HEK293 (cell line): ENCODE measurements at regions not wholly inside any gene's neighbourhood (a gene's known extent, or its start where the extent isn't known, plus 50 kb on each side); places are given as distances from the start of the nearest gene placed in this dataset.

ENCODE experiments used
- CTCF ChIA-PET: fragments of 350-600 bp; formaldehyde crosslinking; extraction: SDS; loops from one replicate; lab custom pipeline; 2021; ENCODE audit warnings: antibody characterized with exemption; lab: Yijun Ruan, JAX
- POLR2A ChIA-PET: fragments of 300-600 bp; formaldehyde crosslinking; extraction: SDS; loops from one replicate; lab custom pipeline; 2020; ENCODE audit warnings: antibody characterized with exemption, inconsistent platforms; lab: Yijun Ruan, JAX
- H3K27ac ChIP-seq: fragments of 200-500 bp; sonication (Bioruptor generic); 2 replicates; pipeline ENCODE4 v1.5.1; 2014; ENCODE audit warnings: low read depth, low read length, control low read depth, inconsistent platforms; ENCODE audit errors: extremely low read depth
- H3K36me3 ChIP-seq, 2 experiments: fragments of 200-500 bp in 1 of 2; sonication (Bioruptor generic) in 1 of 2; 1 replicate in 1 of 2; 2 replicates in 1 of 2; pipeline ENCODE4 v1.5.1; 2014 to 2017; ENCODE audit warnings: inconsistent platforms in 2 of 2, low read length in 2 of 2; ENCODE audit not compliant: control insufficient read depth in 2 of 2, insufficient read depth in 1 of 2
- H3K4me1 ChIP-seq: fragments of 200-500 bp; sonication (Bioruptor generic); 2 replicates; pipeline ENCODE4 v1.5.1; 2014; ENCODE audit warnings: mild to moderate bottlenecking, low read length, inconsistent platforms; ENCODE audit not compliant: control insufficient read depth, insufficient read depth
- H3K4me3 ChIP-seq: 2 replicates; pipeline ENCODE4 v1.5.1; 2011; ENCODE audit warnings: low read depth, mild to moderate bottlenecking, control low read depth, low read length, moderate library complexity
- H3K9me3 ChIP-seq: fragments of 200-500 bp; sonication (Bioruptor generic); 2 replicates; pipeline ENCODE4 v1.5.1; 2014; ENCODE audit warnings: low read depth, low read length, inconsistent platforms; ENCODE audit not compliant: control insufficient read depth, insufficient read depth
- OSR2 ChIP-seq: fragments of 450-650 bp; formaldehyde crosslinking; IDR thresholded peaks from 2 replicates; pipeline ENCODE4 v1.5.1; 2016; ENCODE audit warnings: missing biosample characterization, missing genetic modification characterization
- SETDB1 ChIP-seq: IDR thresholded peaks from one replicate; pipeline ENCODE4 v1.6.1; 2017; ENCODE audit warnings: mild to moderate bottlenecking, low read length, moderate library complexity, mixed read lengths; ENCODE audit not compliant: insufficient read length
- SP2 ChIP-seq: fragments of 450-650 bp; formaldehyde crosslinking; IDR thresholded peaks from 2 replicates; pipeline ENCODE4 v1.5.1; 2016; ENCODE audit warnings: missing biosample characterization, missing genetic modification characterization
- SP3 ChIP-seq: fragments of 450-650 bp; formaldehyde crosslinking; IDR thresholded peaks from 2 replicates; pipeline ENCODE4 v1.5.1; 2016; ENCODE audit warnings: missing biosample characterization, missing genetic modification characterization
- YY2 ChIP-seq: fragments of 450-650 bp; formaldehyde crosslinking; IDR thresholded peaks from 2 replicates; pipeline ENCODE4 v1.5.1; 2016; ENCODE audit warnings: missing biosample characterization, missing genetic modification characterization
- ZFP37 ChIP-seq: fragments of 450-650 bp; formaldehyde crosslinking; IDR thresholded peaks from 2 replicates; pipeline ENCODE4 v1.5.1; 2016; ENCODE audit warnings: missing biosample characterization, missing genetic modification characterization
- ZNF10 ChIP-seq: fragments of 450-650 bp; formaldehyde crosslinking; IDR thresholded peaks from 2 replicates; pipeline ENCODE4 v1.5.1; 2017; ENCODE audit warnings: missing biosample characterization, missing genetic modification characterization
- ZNF274 ChIP-seq, 2 experiments: fragments of 200-500 bp in 1 of 2; fragments of 450-650 bp in 1 of 2; sonication (Bioruptor generic) in 1 of 2; formaldehyde crosslinking in 1 of 2; IDR thresholded peaks; 2 replicates each; pipeline versions ENCODE4 v1.5.1 to v1.6.1; 2014 to 2016; ENCODE audit warnings: borderline replicate concordance in 1 of 2, inconsistent platforms in 1 of 2, low read length in 1 of 2, missing biosample characterization in 1 of 2, missing genetic modification characterization in 1 of 2
- ZNF37A ChIP-seq: fragments of 450-650 bp; IDR thresholded peaks from 2 replicates; pipeline ENCODE4 v1.5.1; 2018; ENCODE audit warnings: missing biosample characterization, missing genetic modification characterization
- ZNF416 ChIP-seq: fragments of 450-650 bp; formaldehyde crosslinking; IDR thresholded peaks from 2 replicates; pipeline ENCODE4 v1.5.1; 2016; ENCODE audit warnings: missing biosample characterization, missing genetic modification characterization
- ZNF561 ChIP-seq: fragments of 450-650 bp; IDR thresholded peaks from 2 replicates; pipeline ENCODE4 v1.5.1; 2018; ENCODE audit warnings: missing biosample characterization, missing genetic modification characterization, borderline replicate concordance
- ZNF658 ChIP-seq: fragments of 450-650 bp; formaldehyde crosslinking; IDR thresholded peaks from 2 replicates; pipeline ENCODE4; 2016; ENCODE audit warnings: missing biosample characterization, missing genetic modification characterization
- ZNF701 ChIP-seq: fragments of 450-650 bp; formaldehyde crosslinking; IDR thresholded peaks from 2 replicates; pipeline ENCODE4 v1.5.1; 2016; ENCODE audit warnings: missing biosample characterization, missing genetic modification characterization
- ZNF707 ChIP-seq: fragments of 450-650 bp; formaldehyde crosslinking; IDR thresholded peaks from 2 replicates; pipeline ENCODE4 v1.5.1; 2016; ENCODE audit warnings: missing biosample characterization, missing genetic modification characterization
- ZNF777 ChIP-seq: fragments of 450-650 bp; formaldehyde crosslinking; IDR thresholded peaks from 2 replicates; pipeline ENCODE4 v1.5.1; 2017; ENCODE audit warnings: missing biosample characterization, missing genetic modification characterization, borderline replicate concordance
- TF ChIP-seq, protein P1 (sequence below): fragments of 450-650 bp; formaldehyde crosslinking; IDR thresholded peaks from 2 replicates; pipeline ENCODE4 v1.5.1; 2016; ENCODE audit warnings: missing biosample characterization, missing genetic modification characterization
- TF ChIP-seq, protein P2 (sequence below): fragments of 450-650 bp; formaldehyde crosslinking; IDR thresholded peaks from 2 replicates; pipeline ENCODE4 v1.5.1; 2016; ENCODE audit warnings: missing biosample characterization, missing genetic modification characterization
- TF ChIP-seq, protein P3 (sequence below): fragments of 450-650 bp; formaldehyde crosslinking; conservative IDR thresholded peaks from 2 replicates; pipeline ENCODE4 v1.5.1; 2016; ENCODE audit warnings: low read depth, missing biosample characterization, missing genetic modification characterization
- TF ChIP-seq, protein P4 (sequence below): fragments of 450-650 bp; formaldehyde crosslinking; IDR thresholded peaks from 2 replicates; pipeline ENCODE4 v1.5.1; 2016; ENCODE audit warnings: missing biosample characterization, missing genetic modification characterization
- TF ChIP-seq, protein P5 (sequence below): fragments of 450-650 bp; formaldehyde crosslinking; IDR thresholded peaks from 2 replicates; pipeline ENCODE4 v1.5.1; 2017; ENCODE audit warnings: missing biosample characterization, missing genetic modification characterization

DNA sequence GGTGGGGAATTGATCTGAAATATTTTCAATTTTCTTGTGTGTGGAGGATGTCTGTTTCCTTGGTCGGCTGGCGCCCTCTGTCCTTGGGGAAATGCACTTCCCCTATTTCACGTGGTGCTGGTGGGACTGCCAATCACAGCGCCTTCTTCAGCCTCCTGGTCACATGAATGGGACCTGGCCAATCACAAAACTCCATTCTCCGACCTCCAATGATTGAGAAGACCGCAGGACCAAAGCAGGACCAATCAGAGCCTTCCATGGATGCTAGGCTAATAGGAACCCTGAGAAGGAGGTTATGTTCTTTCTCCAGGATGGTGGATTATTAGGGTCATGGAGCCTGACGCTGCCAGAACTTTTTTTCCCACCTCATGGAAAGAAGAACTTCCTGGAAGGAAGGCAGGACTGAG lies 188.7 kb downstream of the TTC8 start:
- H3K36me3 ChIP-seq, result no peaks in the 10 kb centered on the region
- no peak overlapping the region for H3K4me3 ChIP-seq
- H3K27ac ChIP-seq, result no peak overlapping the region
- ChIA-PET POLR2A (no interaction called here), CTCF (interaction anchor here (1.7 to 1.8 kb wide), 2 partner anchors 14 to 346 kb away, joined by 5 to 6 read pairs; no protein-coding TSS in a partner anchor)
- peak; percentile 59 for TF ChIP-seq SETDB1
- peak; percentile 34 for TF ChIP-seq SP2 (tag by site-specific recombination)
- TF ChIP-seq ZNF416 (tag by site-specific recombination), result no peak
- H3K4me1 ChIP-seq, result peaks cover 9% of the 10 kb centered on the region
- H3K9me3 ChIP-seq, result no peaks in the 10 kb centered on the region

DNA sequence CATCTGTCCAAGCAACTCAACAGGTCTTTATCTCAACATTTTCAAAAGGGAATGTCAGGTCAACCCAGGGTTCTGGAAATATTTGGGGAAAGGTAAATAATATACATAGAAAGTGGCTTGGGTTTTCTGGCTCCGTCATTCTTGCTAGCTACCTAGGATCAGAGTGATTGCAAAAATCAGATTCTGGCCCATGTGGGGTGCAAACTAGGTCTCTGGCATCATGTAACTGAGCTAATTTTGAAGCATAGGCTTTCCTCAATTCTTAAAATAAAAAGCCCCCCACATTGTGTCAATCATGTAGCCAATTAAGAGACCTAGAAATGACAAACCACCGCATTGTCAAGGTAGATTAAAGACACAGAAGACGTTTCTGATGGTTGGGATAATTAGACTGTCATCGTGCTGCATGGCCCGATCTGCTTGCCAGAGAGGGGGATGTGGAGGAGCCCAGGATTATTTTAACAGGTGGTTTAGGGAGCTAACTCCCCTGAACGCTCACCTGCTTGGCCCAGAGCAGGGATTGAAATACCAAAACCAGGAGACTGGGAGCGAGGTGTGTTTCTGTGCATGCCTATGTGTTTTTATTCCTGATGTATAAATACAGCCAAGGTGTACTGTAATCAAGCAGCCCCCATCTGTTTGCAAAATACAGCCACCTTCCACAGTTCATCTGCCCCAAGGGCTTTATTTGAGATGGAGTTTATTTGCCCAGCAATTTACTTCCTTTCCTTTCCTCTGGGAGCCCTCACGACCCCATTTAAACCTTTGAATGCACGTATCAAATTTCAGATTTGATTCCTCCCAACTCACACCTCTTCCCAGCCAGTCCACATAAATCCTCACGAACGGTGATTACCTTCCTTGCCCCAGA lies 189.5 kb downstream of the TTC8 start:
- H3K27ac ChIP-seq, result no peak overlapping the region; the same call in 1 of the 2 replicates
- H3K9me3 ChIP-seq, result no peaks in the 10 kb centered on the region
- CTCF ChIA-PET, result interaction anchor here (0.6 to 1.7 kb wide), 3 partner anchors 13 to 1644 kb away, joined by 3 to 5 read pairs (median 3); no protein-coding TSS in a partner anchor
- POLR2A ChIA-PET, result no interaction called here
- no peaks in the 10 kb centered on the region for H3K36me3 ChIP-seq
- peaks cover 9% of the 10 kb centered on the region for H3K4me1 ChIP-seq
- no peak overlapping the region for H3K4me3 ChIP-seq
- TF ChIP-seq, protein P1, sequence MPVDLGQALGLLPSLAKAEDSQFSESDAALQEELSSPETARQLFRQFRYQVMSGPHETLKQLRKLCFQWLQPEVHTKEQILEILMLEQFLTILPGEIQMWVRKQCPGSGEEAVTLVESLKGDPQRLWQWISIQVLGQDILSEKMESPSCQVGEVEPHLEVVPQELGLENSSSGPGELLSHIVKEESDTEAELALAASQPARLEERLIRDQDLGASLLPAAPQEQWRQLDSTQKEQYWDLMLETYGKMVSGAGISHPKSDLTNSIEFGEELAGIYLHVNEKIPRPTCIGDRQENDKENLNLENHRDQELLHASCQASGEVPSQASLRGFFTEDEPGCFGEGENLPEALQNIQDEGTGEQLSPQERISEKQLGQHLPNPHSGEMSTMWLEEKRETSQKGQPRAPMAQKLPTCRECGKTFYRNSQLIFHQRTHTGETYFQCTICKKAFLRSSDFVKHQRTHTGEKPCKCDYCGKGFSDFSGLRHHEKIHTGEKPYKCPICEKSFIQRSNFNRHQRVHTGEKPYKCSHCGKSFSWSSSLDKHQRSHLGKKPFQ (tag by site-specific recombination), result peak; percentile 93
- TF ChIP-seq ZNF658 (tag by site-specific recombination) (no peak), ZNF707 (tag by site-specific recombination) (no peak), YY2 (tag by site-specific recombination) (no peak), ZFP37 (no peak), ZNF10 (no peak), ZNF701 (no peak), OSR2 (tag by site-specific recombination) (peak; percentile 48; the same call in 1 of the 2 replicates), ZNF37A (no peak), ZNF561 (tag by site-specific recombination) (no peak), SP3 (tag by site-specific recombination) (no peak), ZNF777 (tag by site-specific recombination) (no peak), ZNF274 (IDR thresholded peaks at IDR 0.05; ENCODE audit: low read length) (no peak), ZNF274 (tag by site-specific recombination; IDR thresholded peaks at IDR 0.05; ENCODE audit: borderline replicate concordance) (no peak)
- TF ChIP-seq, protein P2, sequence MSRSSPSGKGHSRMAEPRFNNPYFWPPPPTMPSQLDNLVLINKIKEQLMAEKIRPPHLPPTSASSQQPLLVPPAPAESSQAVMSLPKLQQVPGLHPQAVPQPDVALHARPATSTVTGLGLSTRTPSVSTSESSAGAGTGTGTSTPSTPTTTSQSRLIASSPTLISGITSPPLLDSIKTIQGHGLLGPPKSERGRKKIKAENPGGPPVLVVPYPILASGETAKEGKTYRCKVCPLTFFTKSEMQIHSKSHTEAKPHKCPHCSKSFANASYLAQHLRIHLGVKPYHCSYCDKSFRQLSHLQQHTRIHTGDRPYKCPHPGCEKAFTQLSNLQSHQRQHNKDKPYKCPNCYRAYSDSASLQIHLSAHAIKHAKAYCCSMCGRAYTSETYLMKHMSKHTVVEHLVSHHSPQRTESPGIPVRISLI (tag by site-specific recombination), result no peak
- TF ChIP-seq, protein P3, sequence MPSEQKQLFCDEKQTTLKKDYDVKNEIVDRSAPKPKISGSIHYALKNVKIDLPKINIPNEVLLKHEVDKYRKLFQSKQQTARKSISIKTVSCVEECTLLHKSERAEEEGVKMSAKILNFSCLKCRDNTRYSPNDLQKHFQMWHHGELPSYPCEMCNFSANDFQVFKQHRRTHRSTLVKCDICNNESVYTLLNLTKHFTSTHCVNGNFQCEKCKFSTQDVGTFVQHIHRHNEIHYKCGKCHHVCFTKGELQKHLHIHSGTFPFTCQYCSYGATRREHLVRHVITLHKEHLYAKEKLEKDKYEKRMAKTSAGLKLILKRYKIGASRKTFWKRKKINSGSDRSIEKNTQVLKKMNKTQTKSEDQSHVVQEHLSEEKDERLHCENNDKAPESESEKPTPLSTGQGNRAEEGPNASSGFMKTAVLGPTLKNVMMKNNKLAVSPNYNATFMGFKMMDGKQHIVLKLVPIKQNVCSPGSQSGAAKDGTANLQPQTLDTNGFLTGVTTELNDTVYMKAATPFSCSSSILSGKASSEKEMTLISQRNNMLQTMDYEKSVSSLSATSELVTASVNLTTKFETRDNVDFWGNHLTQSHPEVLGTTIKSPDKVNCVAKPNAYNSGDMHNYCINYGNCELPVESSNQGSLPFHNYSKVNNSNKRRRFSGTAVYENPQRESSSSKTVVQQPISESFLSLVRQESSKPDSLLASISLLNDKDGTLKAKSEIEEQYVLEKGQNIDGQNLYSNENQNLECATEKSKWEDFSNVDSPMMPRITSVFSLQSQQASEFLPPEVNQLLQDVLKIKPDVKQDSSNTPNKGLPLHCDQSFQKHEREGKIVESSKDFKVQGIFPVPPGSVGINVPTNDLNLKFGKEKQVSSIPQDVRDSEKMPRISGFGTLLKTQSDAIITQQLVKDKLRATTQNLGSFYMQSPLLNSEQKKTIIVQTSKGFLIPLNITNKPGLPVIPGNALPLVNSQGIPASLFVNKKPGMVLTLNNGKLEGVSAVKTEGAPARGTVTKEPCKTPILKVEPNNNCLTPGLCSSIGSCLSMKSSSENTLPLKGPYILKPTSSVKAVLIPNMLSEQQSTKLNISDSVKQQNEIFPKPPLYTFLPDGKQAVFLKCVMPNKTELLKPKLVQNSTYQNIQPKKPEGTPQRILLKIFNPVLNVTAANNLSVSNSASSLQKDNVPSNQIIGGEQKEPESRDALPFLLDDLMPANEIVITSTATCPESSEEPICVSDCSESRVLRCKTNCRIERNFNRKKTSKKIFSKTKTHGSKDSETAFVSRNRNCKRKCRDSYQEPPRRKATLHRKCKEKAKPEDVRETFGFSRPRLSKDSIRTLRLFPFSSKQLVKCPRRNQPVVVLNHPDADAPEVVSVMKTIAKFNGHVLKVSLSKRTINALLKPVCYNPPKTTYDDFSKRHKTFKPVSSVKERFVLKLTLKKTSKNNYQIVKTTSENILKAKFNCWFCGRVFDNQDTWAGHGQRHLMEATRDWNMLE, result no peak
- TF ChIP-seq, protein P4, sequence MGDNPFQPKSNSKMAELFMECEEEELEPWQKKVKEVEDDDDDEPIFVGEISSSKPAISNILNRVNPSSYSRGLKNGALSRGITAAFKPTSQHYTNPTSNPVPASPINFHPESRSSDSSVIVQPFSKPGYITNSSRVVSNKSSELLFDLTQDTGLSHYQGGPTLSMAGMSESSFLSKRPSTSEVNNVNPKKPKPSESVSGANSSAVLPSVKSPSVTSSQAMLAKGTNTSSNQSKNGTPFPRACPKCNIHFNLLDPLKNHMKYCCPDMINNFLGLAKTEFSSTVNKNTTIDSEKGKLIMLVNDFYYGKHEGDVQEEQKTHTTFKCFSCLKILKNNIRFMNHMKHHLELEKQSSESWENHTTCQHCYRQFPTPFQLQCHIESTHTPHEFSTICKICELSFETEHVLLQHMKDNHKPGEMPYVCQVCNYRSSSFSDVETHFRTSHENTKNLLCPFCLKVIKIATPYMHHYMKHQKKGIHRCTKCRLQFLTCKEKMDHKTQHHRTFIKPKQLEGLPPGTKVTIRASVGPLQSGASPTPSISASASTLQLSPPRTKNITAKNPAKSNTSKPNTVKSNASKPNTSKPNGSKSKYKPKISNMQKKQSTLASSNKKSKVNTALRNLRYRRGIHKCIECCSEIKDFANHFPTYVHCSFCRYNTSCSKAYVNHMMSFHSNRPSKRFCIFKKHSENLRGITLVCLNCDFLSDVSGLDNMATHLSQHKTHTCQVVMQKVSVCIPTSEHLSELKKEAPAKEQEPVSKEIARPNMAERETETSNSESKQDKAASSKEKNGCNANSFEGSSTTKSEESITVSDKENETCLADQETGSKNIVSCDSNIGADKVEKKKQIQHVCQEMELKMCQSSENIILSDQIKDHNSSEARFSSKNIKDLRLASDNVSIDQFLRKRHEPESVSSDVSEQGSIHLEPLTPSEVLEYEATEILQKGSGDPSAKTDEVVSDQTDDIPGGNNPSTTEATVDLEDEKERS (tag by site-specific recombination), result no peak
- TF ChIP-seq, protein P5, sequence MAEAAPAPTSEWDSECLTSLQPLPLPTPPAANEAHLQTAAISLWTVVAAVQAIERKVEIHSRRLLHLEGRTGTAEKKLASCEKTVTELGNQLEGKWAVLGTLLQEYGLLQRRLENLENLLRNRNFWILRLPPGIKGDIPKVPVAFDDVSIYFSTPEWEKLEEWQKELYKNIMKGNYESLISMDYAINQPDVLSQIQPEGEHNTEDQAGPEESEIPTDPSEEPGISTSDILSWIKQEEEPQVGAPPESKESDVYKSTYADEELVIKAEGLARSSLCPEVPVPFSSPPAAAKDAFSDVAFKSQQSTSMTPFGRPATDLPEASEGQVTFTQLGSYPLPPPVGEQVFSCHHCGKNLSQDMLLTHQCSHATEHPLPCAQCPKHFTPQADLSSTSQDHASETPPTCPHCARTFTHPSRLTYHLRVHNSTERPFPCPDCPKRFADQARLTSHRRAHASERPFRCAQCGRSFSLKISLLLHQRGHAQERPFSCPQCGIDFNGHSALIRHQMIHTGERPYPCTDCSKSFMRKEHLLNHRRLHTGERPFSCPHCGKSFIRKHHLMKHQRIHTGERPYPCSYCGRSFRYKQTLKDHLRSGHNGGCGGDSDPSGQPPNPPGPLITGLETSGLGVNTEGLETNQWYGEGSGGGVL, result no peak
